Vagina (tissue), 2 donors: ENCODE measurements at regions not wholly inside any gene's neighbourhood (a gene's known extent, or its start where the extent isn't known, plus 50 kb on each side); places are given as distances from the start of the nearest gene placed in this dataset.
"Not testable (repeated sequence)": the region's sequence is repeated elsewhere in the genome, so short reads cannot be mapped to it uniquely, and the experiment has no call there.

ENCODE experiments used
- CTCF ChIP-seq, 3 experiments: fragments of 450-650 bp in 2 of 3; fragments of 200-600 bp in 1 of 3; sonication (generic) in 1 of 3; IDR thresholded peaks; one replicate each; pipeline ENCODE4 v1.5.1; 2017 to 2019; ENCODE audit warnings: antibody characterized with exemption in 3 of 3, mild to moderate bottlenecking in 2 of 3, moderate library complexity in 2 of 3
- POLR2A ChIP-seq, 2 donors: fragments of 450-650 bp; IDR thresholded peaks; one replicate each; pipeline ENCODE4 v1.6.1; 2017; ENCODE audit warnings: antibody characterized with exemption in 2 of 2, mild to moderate bottlenecking in 2 of 2, moderate library complexity in 2 of 2

GRCh38 chr21:10385202-10385601 is 136.2 kb upstream of the TPTE start:
- not testable (repeated sequence) for TF ChIP-seq CTCF, POLR2A (IDR thresholded peaks at IDR 0.05)
